AG09319 (cell line): ENCODE measurements at regions not wholly inside any gene's neighbourhood (a gene's known extent, or its start where the extent isn't known, plus 50 kb on each side); places are given as distances from the start of the nearest gene placed in this dataset.

Source experiments
- DNase-seq: peaks from one replicate; pipeline ENCODE4 v3.0.0-alpha.2; 2010; ENCODE audit warnings: low read depth; ENCODE audit errors: extremely low read depth
- CTCF ChIP-seq: IDR thresholded peaks from 2 replicates; pipeline ENCODE4 v1.5.1; 2011; ENCODE audit warnings: low read depth, mild to moderate bottlenecking, inconsistent platforms, low read length, moderate library complexity

GRCh38 chr10:118520116-118520742, 75.2 kb downstream of the PRLHR start:
- DNase-seq: no peak
- TF ChIP-seq CTCF: no peak

- TF ChIP-seq CTCF: no peak
- no peak for DNase-seq
Observed at GRCh38 chr10:118518095-118518494, 77.4 kb downstream of the PRLHR start.

- DNase-seq: no peak
- TF ChIP-seq CTCF: no peak
Observed at GRCh38 chr10:118516716-118517115, 78.7 kb downstream of the PRLHR start.

GRCh38 chr10:118513174-118513573, 82.3 kb downstream of the PRLHR start:
- DNase-seq: no peak
- no peak for TF ChIP-seq CTCF

GRCh38 chr10:118511711-118512110, 83.7 kb downstream of the PRLHR start:
- no peak for DNase-seq
- TF ChIP-seq CTCF: no peak

- TF ChIP-seq CTCF: no peak
- DNase-seq: no peak
Observed at GRCh38 chr10:118508863-118509262, 86.6 kb downstream of the PRLHR start.

GRCh38 chr10:118508355-118508754, 87.1 kb downstream of the PRLHR start:
- no peak for DNase-seq
- no peak for TF ChIP-seq CTCF
